ENCODE measurements at regions not wholly inside any gene's neighbourhood (a gene's known extent, or its start where the extent isn't known, plus 50 kb on each side); places are given as distances from the start of the nearest gene placed in this dataset.
A peak's percentile ranks its signal among the peaks of the same experiment; 100 is the strongest.

DNA sequence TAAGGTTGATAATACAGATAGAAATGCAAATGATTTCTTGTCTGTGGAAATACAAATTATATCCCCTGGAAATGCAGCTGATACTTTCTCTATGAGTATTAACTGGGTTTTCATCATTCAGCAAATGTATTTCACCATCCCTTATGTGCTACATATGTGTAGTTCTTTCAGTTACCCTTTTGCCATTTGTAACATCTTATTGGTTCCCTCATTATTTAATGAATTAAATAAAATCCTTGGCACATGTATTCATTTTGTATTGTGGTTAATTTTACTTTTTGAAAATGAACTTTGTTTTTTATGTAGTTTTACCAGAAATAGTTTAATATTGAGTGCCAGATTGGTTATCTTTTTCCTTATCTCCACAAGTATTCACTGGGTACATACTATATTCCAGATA, 89.9 kb upstream of the DEPDC1 start:
- TF ChIP-seq, protein P1, sequence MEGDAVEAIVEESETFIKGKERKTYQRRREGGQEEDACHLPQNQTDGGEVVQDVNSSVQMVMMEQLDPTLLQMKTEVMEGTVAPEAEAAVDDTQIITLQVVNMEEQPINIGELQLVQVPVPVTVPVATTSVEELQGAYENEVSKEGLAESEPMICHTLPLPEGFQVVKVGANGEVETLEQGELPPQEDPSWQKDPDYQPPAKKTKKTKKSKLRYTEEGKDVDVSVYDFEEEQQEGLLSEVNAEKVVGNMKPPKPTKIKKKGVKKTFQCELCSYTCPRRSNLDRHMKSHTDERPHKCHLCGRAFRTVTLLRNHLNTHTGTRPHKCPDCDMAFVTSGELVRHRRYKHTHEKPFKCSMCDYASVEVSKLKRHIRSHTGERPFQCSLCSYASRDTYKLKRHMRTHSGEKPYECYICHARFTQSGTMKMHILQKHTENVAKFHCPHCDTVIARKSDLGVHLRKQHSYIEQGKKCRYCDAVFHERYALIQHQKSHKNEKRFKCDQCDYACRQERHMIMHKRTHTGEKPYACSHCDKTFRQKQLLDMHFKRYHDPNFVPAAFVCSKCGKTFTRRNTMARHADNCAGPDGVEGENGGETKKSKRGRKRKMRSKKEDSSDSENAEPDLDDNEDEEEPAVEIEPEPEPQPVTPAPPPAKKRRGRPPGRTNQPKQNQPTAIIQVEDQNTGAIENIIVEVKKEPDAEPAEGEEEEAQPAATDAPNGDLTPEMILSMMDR (conservative IDR thresholded peaks at IDR 0.05; ENCODE audit: low read depth) = no peak
- DNase-seq (ENCODE audit: low spot score) = no peak
- ChIA-PET POLR2A (ENCODE audit: low non-redundant PET) (no interaction called here), CTCF (no interaction called here)
- no peak overlapping the region for H3K27ac ChIP-seq

DNA sequence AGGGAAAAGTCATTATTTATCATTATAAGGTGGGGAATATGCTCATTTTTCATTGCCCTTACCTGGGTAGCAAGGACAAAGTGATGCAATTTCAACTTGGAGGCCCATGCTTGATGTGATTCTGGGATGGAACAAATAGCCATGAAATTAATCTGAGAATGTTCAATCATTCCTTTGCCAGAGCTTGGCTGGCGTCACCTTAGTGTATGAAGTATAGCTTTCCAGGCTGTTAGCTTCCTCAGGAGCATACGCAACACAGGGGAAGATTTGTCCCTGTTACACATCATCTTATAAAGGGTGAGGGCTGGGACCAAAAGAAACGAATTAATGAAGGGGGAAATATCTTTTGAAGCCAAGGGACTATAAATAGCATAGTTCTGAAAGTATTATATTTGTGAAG, 91.4 kb upstream of the DEPDC1 start:
- ChIA-PET CTCF (no interaction called here), POLR2A (ENCODE audit: low non-redundant PET) (no interaction called here)
- H3K27ac ChIP-seq = no peak overlapping the region
- no peak for DNase-seq (ENCODE audit: low spot score)
- TF ChIP-seq, protein P1 (conservative IDR thresholded peaks at IDR 0.05; ENCODE audit: low read depth) = no peak

DNA sequence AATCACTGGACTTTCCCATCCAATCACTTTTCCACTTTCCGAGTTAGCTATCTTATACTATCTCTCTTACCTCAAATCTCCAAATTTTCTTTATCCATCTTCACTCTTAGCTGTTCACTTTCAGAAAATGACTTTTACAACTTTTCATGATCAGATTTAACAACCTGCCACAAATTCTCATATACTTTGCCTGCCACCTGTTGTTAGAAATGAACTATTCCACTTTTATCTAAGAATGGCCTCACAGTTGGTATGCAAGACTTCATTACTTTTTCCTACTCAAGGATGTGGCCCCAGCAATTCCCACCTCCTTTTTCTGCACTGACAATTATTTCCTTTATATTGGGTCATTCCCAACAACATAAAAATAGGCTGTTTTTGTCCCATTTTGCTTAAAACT, 93.6 kb upstream of the DEPDC1 start:
- ChIA-PET POLR2A (ENCODE audit: low non-redundant PET) (no interaction called here), CTCF (interaction anchor here (1.0 kb wide), 1 partner anchor 118 kb away, joined by 3 read pairs; no protein-coding TSS in a partner anchor)
- TF ChIP-seq, protein P1 (conservative IDR thresholded peaks at IDR 0.05; ENCODE audit: low read depth) = no peak
- no peak overlapping the region for H3K27ac ChIP-seq
- DNase-seq (ENCODE audit: low spot score) = no peak

DNA sequence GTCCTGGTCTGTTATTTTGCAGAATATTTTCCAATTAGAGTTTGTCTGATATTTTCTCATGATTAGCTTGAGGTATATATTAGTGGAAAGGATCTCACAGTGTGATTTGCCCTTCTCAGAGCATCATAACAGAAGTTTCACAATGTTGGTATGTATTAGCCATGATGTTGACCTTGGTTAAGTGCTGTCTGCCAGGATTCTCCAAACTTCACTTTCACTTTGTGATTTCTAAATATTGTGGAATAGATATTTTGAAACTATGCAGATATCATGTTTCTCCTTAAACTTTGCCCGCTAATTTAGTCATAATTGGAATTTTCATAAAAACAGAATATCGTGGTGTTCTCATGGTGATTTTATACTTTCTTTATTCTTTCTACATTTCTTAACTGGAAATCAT, 98.0 kb upstream of the DEPDC1 start:
- TF ChIP-seq, protein P1 (conservative IDR thresholded peaks at IDR 0.05; ENCODE audit: low read depth) = no peak
- H3K27ac ChIP-seq = no peak overlapping the region
- DNase-seq (ENCODE audit: low spot score) = no peak
- ChIA-PET CTCF (no interaction called here), POLR2A (ENCODE audit: low non-redundant PET) (no interaction called here)

DNA sequence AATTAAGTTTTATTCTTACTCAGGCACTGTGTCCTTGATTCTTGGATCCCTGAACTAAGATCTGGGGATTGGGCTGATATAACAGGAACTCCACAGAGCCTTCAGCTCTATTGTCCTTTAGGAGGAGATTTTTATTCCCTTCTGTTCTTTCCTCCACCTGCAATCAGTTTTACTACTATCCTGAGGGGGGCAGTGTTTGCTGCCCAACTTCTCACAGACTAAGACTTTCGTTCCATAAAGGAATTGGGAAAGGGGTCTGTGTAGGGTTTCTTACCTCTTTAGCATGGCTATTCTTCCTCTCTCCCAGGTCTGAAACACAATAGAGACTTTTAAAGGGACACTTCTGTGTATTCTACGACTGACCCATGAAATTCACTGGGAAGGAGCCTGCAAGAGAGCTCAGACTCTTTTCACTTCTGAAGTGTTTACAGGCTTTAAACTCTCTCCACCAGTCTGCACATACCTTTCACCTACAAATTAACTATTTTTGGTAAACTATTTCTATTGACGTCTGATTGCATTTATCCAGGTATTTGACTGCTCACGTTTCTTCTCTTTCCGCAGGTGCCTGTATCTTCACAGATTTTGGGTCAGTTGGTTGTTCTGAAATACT, 103.3 kb upstream of the DEPDC1 start:
- H3K27ac ChIP-seq = no peak overlapping the region
- TF ChIP-seq, protein P1 (conservative IDR thresholded peaks at IDR 0.05; ENCODE audit: low read depth) = peak; percentile 23
- CTCF ChIA-PET = interaction anchor here (0.6 kb wide), 3 partner anchors 93 to 653 kb away, joined by 3 to 6 read pairs (median 3); no protein-coding TSS in a partner anchor
- DNase-seq (ENCODE audit: low spot score) = peak; percentile 12
- POLR2A ChIA-PET (ENCODE audit: low non-redundant PET) = no interaction called here

DNA sequence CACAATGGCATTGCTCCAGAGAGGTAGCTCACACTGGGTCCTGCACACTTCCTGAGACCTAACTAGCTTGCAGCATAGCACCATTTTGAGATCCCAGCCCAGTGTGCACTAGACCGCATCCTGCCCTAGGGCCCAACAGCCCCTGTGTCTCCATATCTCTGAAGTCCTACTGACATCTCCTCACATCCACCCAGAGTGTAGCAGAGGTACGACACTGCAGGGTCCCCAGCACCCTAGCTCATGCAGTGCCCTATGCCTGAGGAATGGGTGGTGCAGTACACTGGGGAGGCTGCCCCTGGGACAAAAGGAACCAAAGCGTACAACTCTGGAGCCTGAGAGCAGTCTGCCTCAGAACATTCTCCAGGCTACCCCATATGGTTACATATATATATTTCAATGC, 111.4 kb upstream of the DEPDC1 start:
- ChIA-PET POLR2A (ENCODE audit: low non-redundant PET) (no interaction called here), CTCF (no interaction called here)
- H3K27ac ChIP-seq = no peak overlapping the region
- TF ChIP-seq, protein P1 (conservative IDR thresholded peaks at IDR 0.05; ENCODE audit: low read depth) = no peak
- DNase-seq (ENCODE audit: low spot score) = no peak

All from RWPE1 (cell line).